Astrocyte of the spinal cord (primary cell): ENCODE measurements at regions not wholly inside any gene's neighbourhood (a gene's known extent, or its start where the extent isn't known, plus 50 kb on each side); places are given as distances from the start of the nearest gene placed in this dataset.
A peak's percentile ranks its signal among the peaks of the same experiment; 100 is the strongest.

Source experiments
- DNase-seq: peaks from one replicate; pipeline ENCODE4 v3.0.0; 2011; ENCODE audit warnings: low read depth, low spot score
- H3K4me3 ChIP-seq: 2 replicates; pipeline ENCODE4 v1.5.1; 2011; ENCODE audit warnings: low read depth, mild to moderate bottlenecking, low read length, moderate library complexity
- CTCF ChIP-seq: IDR thresholded peaks from 2 replicates; pipeline ENCODE4 v1.5.1; 2012; ENCODE audit warnings: low read depth, mild to moderate bottlenecking, low read length, inconsistent platforms
- in situ Hi-C: cut with HindIII; loops from 2 replicates; pipeline ENCODE4 v1.10.0; 2017; ENCODE audit warnings: low sequenced_read_pairs

GRCh38 chr13:80840316-80840976, 499.5 kb upstream of the SPRY2 start:
- H3K4me3 ChIP-seq, result no peak overlapping the region
- in situ Hi-C loops, result no loop called here
- no peak for TF ChIP-seq CTCF
- DNase-seq, result peak; percentile 72

- no peak overlapping the region for H3K4me3 ChIP-seq
- TF ChIP-seq CTCF, result no peak
- in situ Hi-C loops, result no loop called here
- no peak for DNase-seq
Measured at GRCh38 chr13:80835902-80836301, 495.0 kb upstream of the SPRY2 start.

- no peak for TF ChIP-seq CTCF
- H3K4me3 ChIP-seq, result no peak overlapping the region
- in situ Hi-C loops, result no loop called here
- DNase-seq, result no peak
Measured at GRCh38 chr13:80830431-80830830, 489.5 kb upstream of the SPRY2 start.

- in situ Hi-C loops, result no loop called here
- H3K4me3 ChIP-seq, result no peak overlapping the region
- no peak for TF ChIP-seq CTCF
- no peak for DNase-seq
Measured at GRCh38 chr13:80828759-80829158, 487.8 kb upstream of the SPRY2 start.

GRCh38 chr13:80825276-80825675, 484.4 kb upstream of the SPRY2 start:
- no peak overlapping the region for H3K4me3 ChIP-seq
- no peak for TF ChIP-seq CTCF
- no peak for DNase-seq
- in situ Hi-C loops, result no loop called here

GRCh38 chr13:80824229-80824628, 483.3 kb upstream of the SPRY2 start:
- no peak overlapping the region for H3K4me3 ChIP-seq
- in situ Hi-C loops, result no loop called here
- no peak for TF ChIP-seq CTCF
- DNase-seq, result peak; percentile 13
